Mesothelial cell of epicardium (in vitro differentiated cells): ENCODE measurements at regions not wholly inside any gene's neighbourhood (a gene's known extent, or its start where the extent isn't known, plus 50 kb on each side); places are given as distances from the start of the nearest gene placed in this dataset.
"Not testable (repeated sequence)": the region's sequence is repeated elsewhere in the genome, so short reads cannot be mapped to it uniquely, and the experiment has no call there.

Source experiments
- DNase-seq, 2 experiments: peaks; one replicate each; pipeline ENCODE4 v3.0.0; 2021; ENCODE audit warnings: low spot score in 2 of 2; ENCODE audit not compliant: unreplicated experiment in 2 of 2
- H3K27ac Mint-ChIP-seq: 2 replicates; pipeline ENCODE4 v1.8.0; 2021; ENCODE audit warnings: mixed read lengths
- H3K27me3 Mint-ChIP-seq: 2 replicates; pipeline ENCODE4 v1.8.0; 2021; ENCODE audit warnings: low read depth, mixed read lengths
- H3K36me3 Mint-ChIP-seq: 2 replicates; pipeline ENCODE4 v1.8.0; 2021; ENCODE audit warnings: mixed read lengths
- H3K4me1 Mint-ChIP-seq: 2 replicates; pipeline ENCODE4 v1.8.0; 2021; ENCODE audit warnings: mixed read lengths
- H3K4me3 Mint-ChIP-seq: 2 replicates; pipeline ENCODE4 v1.8.0; 2021; ENCODE audit warnings: mild to moderate bottlenecking, moderate library complexity, mixed read lengths
- H3K9me3 Mint-ChIP-seq: 2 replicates; pipeline ENCODE4 v1.8.0; 2021; ENCODE audit warnings: mixed read lengths
- TF ChIP-seq, protein P1 (sequence below): fragments of 200-600 bp; sonication (generic); IDR thresholded peaks from one replicate; pipeline ENCODE4 v1.5.0; 2021; ENCODE audit warnings: antibody characterized with exemption; ENCODE audit not compliant: unreplicated experiment

DNA sequence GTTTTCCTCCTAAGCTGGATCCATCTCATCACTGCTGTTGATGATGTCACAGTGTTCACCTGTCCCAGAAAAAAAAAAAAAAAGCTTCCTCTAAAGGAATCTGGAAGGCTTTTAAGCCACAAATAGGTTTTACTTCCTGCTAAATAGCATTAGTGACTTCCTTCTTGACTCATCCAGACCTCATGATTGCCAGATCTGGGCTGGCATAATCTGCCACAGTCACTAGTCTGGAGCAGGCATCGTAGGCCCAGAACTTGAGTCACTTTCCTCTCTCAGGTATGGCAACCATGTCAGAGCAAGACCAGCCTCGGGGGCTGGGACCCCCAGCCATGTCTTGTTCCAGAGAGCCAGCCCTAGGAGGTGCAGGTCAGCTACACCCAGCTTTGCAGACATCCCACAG lies 266.5 kb upstream of the CADM2 start:
- H3K4me1 Mint-ChIP-seq = no peaks in the 10 kb centered on the region
- TF ChIP-seq, protein P1, sequence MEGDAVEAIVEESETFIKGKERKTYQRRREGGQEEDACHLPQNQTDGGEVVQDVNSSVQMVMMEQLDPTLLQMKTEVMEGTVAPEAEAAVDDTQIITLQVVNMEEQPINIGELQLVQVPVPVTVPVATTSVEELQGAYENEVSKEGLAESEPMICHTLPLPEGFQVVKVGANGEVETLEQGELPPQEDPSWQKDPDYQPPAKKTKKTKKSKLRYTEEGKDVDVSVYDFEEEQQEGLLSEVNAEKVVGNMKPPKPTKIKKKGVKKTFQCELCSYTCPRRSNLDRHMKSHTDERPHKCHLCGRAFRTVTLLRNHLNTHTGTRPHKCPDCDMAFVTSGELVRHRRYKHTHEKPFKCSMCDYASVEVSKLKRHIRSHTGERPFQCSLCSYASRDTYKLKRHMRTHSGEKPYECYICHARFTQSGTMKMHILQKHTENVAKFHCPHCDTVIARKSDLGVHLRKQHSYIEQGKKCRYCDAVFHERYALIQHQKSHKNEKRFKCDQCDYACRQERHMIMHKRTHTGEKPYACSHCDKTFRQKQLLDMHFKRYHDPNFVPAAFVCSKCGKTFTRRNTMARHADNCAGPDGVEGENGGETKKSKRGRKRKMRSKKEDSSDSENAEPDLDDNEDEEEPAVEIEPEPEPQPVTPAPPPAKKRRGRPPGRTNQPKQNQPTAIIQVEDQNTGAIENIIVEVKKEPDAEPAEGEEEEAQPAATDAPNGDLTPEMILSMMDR = no peak
- no peak for DNase-seq
- no peaks in the 10 kb centered on the region for H3K9me3 Mint-ChIP-seq
- no peaks in the 10 kb centered on the region for H3K36me3 Mint-ChIP-seq
- no peak overlapping the region for H3K4me3 Mint-ChIP-seq
- no peaks in the 10 kb centered on the region for H3K27me3 Mint-ChIP-seq
- H3K27ac Mint-ChIP-seq = no peak overlapping the region

DNA sequence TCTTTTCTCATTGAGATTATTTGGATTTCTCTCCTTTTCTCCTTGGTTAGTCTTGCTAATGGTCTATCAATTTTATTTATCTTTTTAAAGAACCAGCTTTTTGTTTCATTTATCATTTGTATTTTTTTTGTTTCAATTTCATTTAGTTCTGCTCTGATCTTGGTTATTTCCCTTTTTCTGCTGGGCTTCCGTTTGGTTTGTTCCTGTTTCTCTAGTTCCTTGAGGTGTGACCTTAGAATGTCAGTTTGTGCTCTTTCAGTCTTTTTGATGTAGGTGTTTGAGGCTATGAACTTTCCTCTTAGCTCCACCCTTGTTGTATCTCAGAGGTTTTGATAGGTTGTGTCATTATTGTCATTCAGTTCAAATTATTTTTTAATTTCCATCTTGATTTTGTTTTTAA lies 248.5 kb upstream of the CADM2 start:
- not testable (repeated sequence) for DNase-seq, H3K4me3 Mint-ChIP-seq

DNA sequence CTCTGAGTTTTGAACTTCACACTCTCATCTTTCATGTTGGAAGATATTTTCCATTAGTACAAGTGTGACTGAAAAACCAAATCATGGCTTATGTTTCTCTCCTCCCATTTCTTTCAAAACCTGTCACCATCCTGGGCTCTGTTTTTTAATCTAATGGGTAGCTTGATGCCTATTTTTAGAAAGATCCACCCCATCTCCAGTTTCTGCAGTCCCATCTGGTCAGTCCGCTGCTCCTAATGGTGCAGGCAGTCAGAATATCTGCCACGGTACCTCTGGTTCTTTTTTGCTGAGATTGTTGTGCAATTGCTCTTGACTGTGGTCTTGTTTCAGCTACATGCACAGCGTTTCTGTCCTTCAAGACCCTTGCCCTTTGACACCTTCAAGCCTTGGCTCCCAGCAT lies 240.9 kb upstream of the CADM2 start:
- no peak overlapping the region for H3K27ac Mint-ChIP-seq
- H3K4me1 Mint-ChIP-seq = no peaks in the 10 kb centered on the region
- H3K36me3 Mint-ChIP-seq = no peaks in the 10 kb centered on the region
- no peak overlapping the region for H3K4me3 Mint-ChIP-seq
- no peak for DNase-seq
- H3K27me3 Mint-ChIP-seq = no peaks in the 10 kb centered on the region
- TF ChIP-seq, protein P1 = no peak
- H3K9me3 Mint-ChIP-seq = peaks cover 25% of the 10 kb centered on the region

More for the DNA sequence above, 248.5 kb upstream of the CADM2 start:
- H3K27ac Mint-ChIP-seq, H3K36me3 Mint-ChIP-seq, H3K27me3 Mint-ChIP-seq, H3K4me1 Mint-ChIP-seq: not testable (repeated sequence)
- peaks cover 40% of the 10 kb centered on the region for H3K9me3 Mint-ChIP-seq

DNA sequence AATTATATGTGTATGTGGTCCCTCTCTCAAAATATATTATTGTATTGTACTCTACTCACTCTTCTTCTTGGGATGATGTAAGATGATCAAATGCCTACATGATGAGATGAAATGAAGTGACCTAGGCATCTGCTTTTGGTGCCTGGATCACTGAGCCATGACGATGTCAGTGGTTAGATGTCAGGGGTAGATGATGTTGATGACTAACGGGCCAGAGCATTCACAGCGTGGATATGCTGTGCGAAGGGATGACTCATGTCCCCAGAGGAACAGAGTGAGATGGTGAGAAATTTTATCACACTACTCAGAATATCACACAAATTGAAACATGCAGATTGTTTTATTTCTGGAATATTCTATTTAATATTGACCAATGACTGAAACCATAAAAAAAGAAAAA lies 233.9 kb upstream of the CADM2 start:
- Mint-ChIP-seq H3K27ac (no peak overlapping the region), H3K27me3 (no peaks in the 10 kb centered on the region), H3K9me3 (peaks cover 7% of the 10 kb centered on the region), H3K4me1 (no peaks in the 10 kb centered on the region), H3K36me3 (no peaks in the 10 kb centered on the region), H3K4me3 (no peak overlapping the region)
- TF ChIP-seq, protein P1 = no peak
- DNase-seq = no peak

DNA sequence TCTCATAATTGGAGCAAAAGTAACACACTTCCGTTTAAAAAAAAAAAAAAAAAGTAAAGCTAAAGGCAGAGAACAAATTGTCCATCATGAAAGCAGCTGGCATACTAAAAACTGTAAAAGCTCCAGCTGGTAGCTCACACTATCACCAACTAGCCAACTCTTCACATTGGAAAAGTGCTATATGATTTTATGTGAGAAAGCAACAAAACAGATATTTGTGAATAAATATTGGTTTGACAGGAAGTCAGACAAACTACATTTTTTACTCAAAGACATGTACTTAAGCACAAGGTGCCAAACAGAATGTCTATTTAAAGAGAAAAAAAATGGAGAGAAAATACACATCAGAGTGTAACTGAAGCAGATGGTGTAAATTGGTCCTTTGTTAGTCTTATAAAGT lies 231.2 kb upstream of the CADM2 start:
- Mint-ChIP-seq H3K27ac (no peak overlapping the region), H3K9me3 (no peaks in the 10 kb centered on the region), H3K27me3 (peaks cover 9% of the 10 kb centered on the region), H3K36me3 (no peaks in the 10 kb centered on the region), H3K4me3 (no peak overlapping the region), H3K4me1 (no peaks in the 10 kb centered on the region)
- TF ChIP-seq, protein P1 = no peak
- no peak for DNase-seq

DNA sequence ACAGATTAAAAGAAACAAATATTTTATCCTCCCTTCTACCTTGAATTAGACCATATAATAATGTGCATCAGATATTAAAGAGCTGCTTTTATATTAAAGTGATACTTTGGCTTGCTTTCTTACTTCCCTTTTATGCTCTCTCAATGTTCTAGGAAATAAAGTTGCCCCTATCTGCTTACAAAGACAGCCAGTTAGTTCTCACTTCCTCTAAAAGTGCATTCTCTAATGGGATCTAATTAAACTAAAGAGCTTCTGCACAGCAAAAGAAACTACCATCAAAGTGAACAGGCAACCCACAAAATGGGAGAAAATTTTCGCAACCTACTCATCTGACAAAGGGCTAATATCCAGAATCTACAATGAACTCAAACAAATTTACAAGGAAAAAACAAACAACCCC lies 224.1 kb upstream of the CADM2 start:
- not testable (repeated sequence) for H3K4me3 Mint-ChIP-seq, DNase-seq, H3K27ac Mint-ChIP-seq, H3K4me1 Mint-ChIP-seq, H3K9me3 Mint-ChIP-seq, H3K36me3 Mint-ChIP-seq
- H3K27me3 Mint-ChIP-seq = peaks cover 10% of the 10 kb centered on the region

DNA sequence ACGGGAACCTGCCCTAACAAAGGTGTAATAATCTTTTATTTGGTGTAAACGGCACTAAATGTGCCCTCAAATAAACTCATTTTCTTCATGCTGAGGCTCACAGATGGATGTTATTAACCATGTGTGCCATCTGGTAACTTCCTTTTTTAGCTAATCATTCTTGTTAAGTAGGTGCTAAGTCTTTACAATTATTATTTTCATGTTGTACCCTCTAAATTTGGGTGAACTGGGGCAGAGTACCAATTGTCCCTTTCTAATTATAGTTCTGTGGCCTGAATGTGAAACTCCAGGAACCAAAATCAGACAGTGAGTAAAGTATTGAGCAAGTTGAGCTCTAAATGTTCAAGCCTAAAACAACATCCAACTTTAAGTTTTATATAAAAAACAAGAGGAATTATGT lies 220.7 kb upstream of the CADM2 start:
- no peak for DNase-seq
- H3K9me3 Mint-ChIP-seq = no peaks in the 10 kb centered on the region

More for the DNA sequence above, 220.7 kb upstream of the CADM2 start:
- no peaks in the 10 kb centered on the region for H3K4me1 Mint-ChIP-seq
- no peaks in the 10 kb centered on the region for H3K36me3 Mint-ChIP-seq
- H3K27me3 Mint-ChIP-seq = peaks cover 2% of the 10 kb centered on the region
- TF ChIP-seq, protein P1 = no peak
- no peak overlapping the region for H3K27ac Mint-ChIP-seq
- H3K4me3 Mint-ChIP-seq = no peak overlapping the region
